HG02885 (cell line): ENCODE measurements at regions not wholly inside any gene's neighbourhood (a gene's known extent, or its start where the extent isn't known, plus 50 kb on each side); places are given as distances from the start of the nearest gene placed in this dataset.
A peak's percentile ranks its signal among the peaks of the same experiment; 100 is the strongest.

Experiments
- ATAC-seq: cut with Tn5 transposase; IDR thresholded peaks from one replicate; pipeline ENCODE4 v1.9.1; 2021; ENCODE audit warnings: mild to moderate bottlenecking; ENCODE audit not compliant: unreplicated experiment, poor library complexity

- no peak for ATAC-seq
Observed at GRCh38 chr4:4775493-4776004, 83.9 kb upstream of the MSX1 start.

- ATAC-seq, result no peak
Observed at GRCh38 chr4:4772534-4772933, 86.9 kb upstream of the MSX1 start.

DNA sequence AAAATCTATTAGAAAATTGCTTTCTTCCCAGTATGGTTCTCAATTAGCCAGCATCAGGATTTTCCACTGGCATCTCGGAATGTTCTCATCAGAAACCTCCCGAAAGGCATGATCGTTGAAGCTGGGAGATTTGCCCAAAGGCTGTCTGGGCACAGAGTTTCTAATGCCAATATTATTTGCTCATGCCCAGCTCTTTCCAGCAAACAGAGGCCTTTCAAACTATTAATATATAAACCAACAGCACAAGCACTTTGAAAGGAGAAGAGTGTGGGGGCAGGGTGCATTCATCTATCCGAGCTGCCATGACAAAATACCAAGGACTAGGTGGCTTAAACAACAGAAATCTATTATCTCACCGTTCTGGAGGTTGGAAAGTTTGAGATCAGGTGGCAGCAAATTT lies 88.3 kb upstream of the MSX1 start:
- ATAC-seq, result no peak

DNA sequence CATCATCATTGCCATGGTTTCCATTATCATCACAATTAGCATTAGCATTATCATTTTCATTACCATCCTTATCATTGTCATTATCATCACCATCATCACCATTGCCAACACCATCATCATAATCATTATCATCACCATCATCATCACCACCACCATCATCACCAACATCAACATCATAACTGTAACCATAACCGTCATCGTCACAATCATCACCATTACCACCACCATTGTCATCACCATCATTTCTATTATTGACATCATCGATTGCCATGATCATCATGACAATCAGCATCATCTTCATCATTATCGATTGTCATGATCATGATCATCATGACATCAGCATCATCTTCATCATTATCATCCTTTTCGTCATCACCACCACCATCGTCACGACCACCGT lies 88.9 kb upstream of the MSX1 start:
- ATAC-seq, result no peak

GRCh38 chr4:4766564-4766963 lies 92.9 kb upstream of the MSX1 start:
- no peak for ATAC-seq

GRCh38 chr4:4765811-4766210 lies 93.7 kb upstream of the MSX1 start:
- ATAC-seq, result no peak

DNA sequence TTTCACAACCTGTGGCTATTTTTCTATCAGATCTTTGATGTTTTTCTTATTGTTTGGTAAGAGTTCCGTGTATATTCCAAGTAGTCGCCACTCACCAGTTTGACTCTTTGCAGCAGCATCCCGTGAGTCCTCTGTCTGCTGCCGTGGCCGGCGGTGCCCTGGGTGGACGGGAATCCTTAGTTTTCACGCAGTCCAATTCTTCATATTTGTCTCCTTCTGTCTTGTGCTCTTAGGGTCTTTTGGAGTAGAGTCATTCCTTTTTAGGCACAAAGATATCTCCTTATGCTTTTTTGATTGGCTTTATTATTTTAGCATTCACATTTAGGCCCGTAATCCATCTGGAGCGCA lies 94.9 kb upstream of the MSX1 start:
- no peak for ATAC-seq

DNA sequence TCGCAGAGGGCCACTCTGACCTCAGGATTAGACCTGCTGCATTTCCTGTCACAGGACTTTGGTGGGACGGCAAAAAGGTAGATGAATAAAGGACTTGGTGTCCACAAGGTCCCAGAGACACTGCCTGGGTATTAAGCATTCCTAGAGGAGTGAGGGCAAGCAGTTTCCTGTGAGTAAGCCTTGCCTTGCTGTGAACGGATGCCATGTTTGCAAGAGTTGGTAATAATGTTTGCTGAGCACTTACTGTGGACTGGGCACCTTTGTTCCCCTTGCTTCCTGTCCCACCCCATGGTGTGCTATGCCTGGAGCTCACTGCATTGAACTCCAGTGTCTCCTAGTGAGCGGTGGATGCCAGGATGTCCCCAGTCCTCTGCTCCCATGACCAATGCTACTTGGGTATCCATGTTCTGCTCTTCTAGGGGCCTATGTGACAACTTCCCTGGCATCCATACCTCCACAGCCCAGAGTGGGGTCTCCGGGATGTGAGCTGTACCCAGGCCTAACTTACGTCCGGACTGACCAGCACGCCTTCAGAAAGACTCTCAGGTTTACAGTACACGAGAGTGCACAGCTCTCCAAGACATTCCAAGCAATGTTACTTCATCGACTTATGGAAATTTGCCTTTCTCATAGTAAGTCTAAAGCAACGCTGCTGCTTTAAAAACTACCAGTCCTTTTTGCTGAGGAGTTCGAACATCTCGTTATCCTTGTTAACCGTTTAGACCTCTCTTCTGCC lies 95.5 kb upstream of the MSX1 start:
- no peak for ATAC-seq

GRCh38 chr4:4762909-4763821 lies 96.3 kb upstream of the MSX1 start:
- peak; percentile 93 for ATAC-seq

GRCh38 chr4:4762300-4762699 lies 97.2 kb upstream of the MSX1 start:
- ATAC-seq, result no peak

DNA sequence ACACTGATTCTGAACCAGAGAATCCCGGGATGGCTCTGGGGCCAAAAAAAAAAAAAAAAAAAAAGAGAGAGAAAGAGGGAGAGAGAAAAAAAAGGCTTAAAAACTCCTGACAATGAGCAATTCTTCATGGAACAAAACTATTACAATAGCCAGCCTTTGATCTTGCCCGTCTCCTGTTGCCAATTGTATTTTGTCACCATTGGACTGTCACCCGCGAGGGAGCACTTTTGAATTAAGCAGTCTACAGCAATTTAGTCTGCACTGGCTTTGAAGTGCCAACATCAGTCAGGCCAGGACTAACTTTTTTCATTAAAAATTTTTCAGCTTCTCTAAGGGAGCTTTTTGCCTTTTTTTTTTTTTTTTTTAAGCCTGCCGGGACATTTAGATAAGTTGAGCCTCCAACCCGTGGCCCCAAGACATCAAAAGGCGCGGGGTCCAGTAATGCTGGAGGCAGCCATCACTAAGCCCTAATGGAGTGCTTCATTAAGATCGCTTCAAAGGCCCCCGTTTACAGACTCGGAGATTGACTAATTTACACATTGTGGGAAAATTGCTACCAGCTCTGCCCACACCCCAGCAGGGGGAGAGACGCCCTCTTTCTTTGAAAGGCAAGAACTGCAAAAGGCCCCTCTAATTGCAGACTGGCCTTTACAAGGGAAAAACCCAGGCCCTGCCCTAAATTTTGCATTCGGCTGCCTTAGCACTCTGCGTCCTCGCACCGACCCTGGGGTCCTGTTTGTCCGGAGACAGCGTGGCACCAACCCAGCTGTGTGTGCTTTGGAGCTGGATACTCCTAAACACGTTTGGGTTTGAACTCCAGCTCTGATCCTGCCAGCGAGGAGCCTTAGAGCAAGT lies 98.1 kb upstream of the MSX1 start:
- no peak for ATAC-seq

GRCh38 chr4:4759883-4760282 lies 99.6 kb upstream of the MSX1 start:
- no peak for ATAC-seq

- no peak for ATAC-seq
Observed at GRCh38 chr4:4759232-4759631, 100.2 kb upstream of the MSX1 start.

- peak; percentile 43 for ATAC-seq
Observed at GRCh38 chr4:4758681-4759080, 100.8 kb upstream of the MSX1 start.

DNA sequence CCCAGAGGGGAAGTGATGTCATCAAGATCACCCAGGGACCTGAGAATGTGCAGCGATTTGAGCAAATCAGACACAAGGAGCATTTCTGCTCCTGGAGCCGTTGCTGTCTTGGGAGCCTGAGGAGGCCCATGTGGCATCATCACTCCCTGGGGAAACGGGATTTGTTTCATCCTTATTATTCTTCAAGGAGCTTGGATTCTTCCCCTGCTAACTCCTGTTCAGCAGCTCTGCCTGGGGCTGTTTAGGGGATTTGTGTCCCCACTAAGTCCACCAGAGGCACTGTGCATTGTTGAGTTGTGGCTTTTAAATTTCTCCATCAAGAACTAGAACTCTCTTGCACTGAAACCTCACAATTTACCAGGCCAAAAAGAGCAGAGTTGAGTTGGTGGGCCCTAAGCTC lies 104.2 kb upstream of the MSX1 start:
- no peak for ATAC-seq

DNA sequence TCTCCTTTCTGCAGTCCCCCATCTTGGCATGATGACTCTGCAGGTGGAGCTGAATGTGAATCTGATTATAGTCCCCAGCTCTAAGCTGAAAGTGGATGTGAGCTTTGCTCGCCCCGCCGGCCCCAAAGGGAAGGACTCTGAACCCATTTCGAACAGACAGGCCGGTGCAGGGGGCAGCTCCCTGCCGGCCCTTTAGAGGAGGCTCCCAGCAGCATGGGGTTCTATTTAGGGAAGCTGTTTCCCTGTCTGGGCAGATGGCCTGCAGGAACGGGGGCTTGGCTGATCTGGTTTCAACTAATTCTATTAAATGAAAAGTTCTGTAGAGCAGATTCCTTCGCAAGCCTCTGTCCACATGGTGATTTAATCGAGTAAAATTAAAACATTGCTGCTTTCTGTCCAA lies 104.8 kb upstream of the MSX1 start:
- ATAC-seq, result no peak

- no peak for ATAC-seq
Observed at GRCh38 chr4:4753643-4754042, 105.8 kb upstream of the MSX1 start.

DNA sequence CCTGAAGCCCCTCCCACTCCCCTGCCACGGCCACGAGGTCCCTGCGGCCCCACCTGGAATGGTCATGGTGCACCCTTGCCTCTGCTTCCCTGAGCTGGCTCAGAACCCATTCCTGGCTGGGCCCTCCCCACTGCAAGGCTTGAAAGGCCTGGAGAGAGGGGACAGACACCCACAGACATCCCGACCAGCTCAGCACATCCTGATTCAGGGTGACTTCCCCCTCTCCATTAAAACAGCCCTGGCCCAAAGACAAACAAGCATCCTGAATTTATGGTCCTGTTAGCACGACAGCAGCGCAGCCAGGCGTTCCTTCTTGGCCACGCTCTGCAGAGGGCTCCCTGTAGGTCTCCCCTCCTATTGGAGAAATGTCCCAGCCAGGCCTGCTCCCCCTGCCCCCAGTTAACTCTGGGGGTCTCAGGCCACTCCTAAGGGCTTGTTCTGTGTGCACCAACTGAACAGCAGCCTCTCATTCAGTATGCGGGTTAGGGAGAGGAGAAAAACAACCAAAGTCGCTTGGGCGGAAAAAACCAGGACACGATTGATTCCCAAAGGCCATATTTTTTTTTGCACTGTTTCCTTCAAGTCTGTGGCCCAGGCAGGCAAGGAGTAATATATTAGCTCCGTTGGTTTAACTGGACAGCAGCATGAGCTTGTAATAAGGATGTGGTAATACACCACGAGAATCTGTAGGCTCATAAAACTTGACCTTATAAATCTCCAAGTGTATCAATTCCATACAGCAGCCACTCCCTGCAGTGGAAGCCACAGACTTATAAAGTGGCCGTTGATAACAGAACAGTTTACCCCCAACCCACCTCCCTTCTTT lies 106.7 kb upstream of the MSX1 start:
- no peak for ATAC-seq

DNA sequence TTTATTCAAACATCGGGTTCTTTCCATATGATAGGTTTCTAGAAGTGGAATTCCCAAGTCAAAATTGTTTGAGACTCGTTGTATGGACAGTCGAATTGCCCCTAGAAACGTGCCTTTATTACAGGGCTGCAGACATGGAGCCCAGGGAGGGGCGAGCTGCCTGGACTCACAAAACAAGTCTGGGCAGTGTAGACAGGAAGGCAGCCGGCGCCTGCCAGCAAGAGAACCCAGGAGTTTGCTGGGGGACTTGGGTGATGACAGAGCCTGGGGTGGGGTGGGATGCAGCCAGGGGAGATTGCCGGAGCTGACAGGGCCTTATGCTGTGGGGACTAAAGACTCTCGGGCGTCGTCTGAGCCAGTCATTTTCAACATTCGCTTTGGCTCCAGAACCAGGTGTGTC lies 107.4 kb upstream of the MSX1 start:
- ATAC-seq, result no peak

DNA sequence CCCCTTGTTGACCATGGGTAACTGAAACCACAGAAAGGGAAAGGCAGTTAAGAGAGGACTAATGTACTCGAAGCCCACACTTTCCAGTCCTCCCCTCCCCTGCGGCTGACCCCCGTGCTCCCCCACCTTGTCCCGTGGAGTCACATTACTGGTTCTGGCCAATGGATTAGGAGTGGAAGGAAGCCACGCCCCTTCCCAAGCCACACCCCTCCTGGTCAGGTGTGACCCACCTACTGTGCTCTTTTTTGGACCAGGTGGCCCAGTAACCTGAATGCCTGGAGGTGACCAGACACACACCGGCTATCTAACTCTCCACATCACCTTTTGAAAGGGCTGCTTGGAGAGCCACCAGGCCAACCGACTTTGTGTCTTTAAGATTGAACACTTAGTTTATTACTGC lies 109.3 kb upstream of the MSX1 start:
- ATAC-seq, result no peak
